IgD-negative memory B cell (primary cell): ENCODE measurements at regions not wholly inside any gene's neighbourhood (a gene's known extent, or its start where the extent isn't known, plus 50 kb on each side); places are given as distances from the start of the nearest gene placed in this dataset.
"Not testable (repeated sequence)": the region's sequence is repeated elsewhere in the genome, so short reads cannot be mapped to it uniquely, and the experiment has no call there.

ENCODE experiments used
- H3K27ac Mint-ChIP-seq, 3 donors: one replicate each; pipeline ENCODE4 v1.8.0; 2020 to 2022; ENCODE audit warnings: mild to moderate bottlenecking in 3 of 3, mixed read lengths in 3 of 3, moderate library complexity in 1 of 3
- H3K27me3 Mint-ChIP-seq: one replicate; pipeline ENCODE4 v1.8.0; 2021; ENCODE audit warnings: mixed read lengths
- H3K36me3 Mint-ChIP-seq: one replicate; pipeline ENCODE4 v1.8.0; 2020; ENCODE audit warnings: mild to moderate bottlenecking, mixed read lengths
- H3K4me1 Mint-ChIP-seq, 3 donors: one replicate each; pipeline ENCODE4 v1.8.0; 2020 to 2022; ENCODE audit warnings: mixed read lengths in 3 of 3, mild to moderate bottlenecking in 1 of 3
- H3K4me3 Mint-ChIP-seq, 4 donors: one replicate each; pipeline ENCODE4 v1.8.0; 2020 to 2022; ENCODE audit warnings: mild to moderate bottlenecking in 4 of 4, mixed read lengths in 4 of 4, moderate library complexity in 3 of 4
- H3K9me3 Mint-ChIP-seq, 3 donors: one replicate each; pipeline ENCODE4 v1.8.0; 2020 to 2021; ENCODE audit warnings: mixed read lengths in 3 of 3, mild to moderate bottlenecking in 1 of 3

- Mint-ChIP-seq H3K4me3 (no peak overlapping the region), H3K27me3 (no peaks in the 10 kb centered on the region), H3K4me1 (no peaks in the 10 kb centered on the region), H3K27ac (no peak overlapping the region), H3K36me3 (no peaks in the 10 kb centered on the region), H3K9me3 (peaks cover 2 to 10% (median 5%) of the 10 kb centered on the region in 3 donors)
These were observed 680.4 kb upstream of the POM121L12 start for GRCh38 chr7:52355053-52355452.

- Mint-ChIP-seq H3K27ac (no peak overlapping the region), H3K4me1 (no peaks in the 10 kb centered on the region), H3K9me3 (peaks cover 2 to 10% (median 5%) of the 10 kb centered on the region in 3 donors), H3K4me3 (no peak overlapping the region), H3K27me3 (no peaks in the 10 kb centered on the region), H3K36me3 (no peaks in the 10 kb centered on the region)
These were observed 683.1 kb upstream of the POM121L12 start for GRCh38 chr7:52352013-52352981.

GRCh38 chr7:52344015-52344414 is 691.4 kb upstream of the POM121L12 start:
- H3K9me3 Mint-ChIP-seq = peaks cover 3 to 15% (median 9%) of the 10 kb centered on the region in 3 donors
- H3K4me3 Mint-ChIP-seq = no peak overlapping the region
- H3K27ac Mint-ChIP-seq = no peak overlapping the region
- H3K36me3 Mint-ChIP-seq = no peaks in the 10 kb centered on the region
- no peaks in the 10 kb centered on the region for H3K27me3 Mint-ChIP-seq
- H3K4me1 Mint-ChIP-seq = no peaks in the 10 kb centered on the region

GRCh38 chr7:52340067-52340466 is 695.4 kb upstream of the POM121L12 start:
- no peak overlapping the region for H3K27ac Mint-ChIP-seq

GRCh38 chr7:52328328-52328727 is 707.1 kb upstream of the POM121L12 start:
- not testable (repeated sequence) for H3K4me3 Mint-ChIP-seq, H3K27me3 Mint-ChIP-seq, H3K27ac Mint-ChIP-seq, H3K4me1 Mint-ChIP-seq, H3K9me3 Mint-ChIP-seq, H3K36me3 Mint-ChIP-seq

More at GRCh38 chr7:52340067-52340466, 695.4 kb upstream of the POM121L12 start:
- Mint-ChIP-seq H3K4me3 (no peak overlapping the region), H3K4me1 (no peaks in the 10 kb centered on the region), H3K27me3 (no peaks in the 10 kb centered on the region), H3K36me3 (no peaks in the 10 kb centered on the region), H3K9me3 (peaks cover 3 to 11% (median 7%) of the 10 kb centered on the region in 3 donors)

GRCh38 chr7:52325237-52325636 is 710.2 kb upstream of the POM121L12 start:
- Mint-ChIP-seq H3K4me3 (no peak overlapping the region), H3K4me1 (no peaks in the 10 kb centered on the region), H3K36me3 (no peaks in the 10 kb centered on the region), H3K27ac (no peak overlapping the region), H3K9me3 (peaks cover 5 to 6% (median 5%) of the 10 kb centered on the region in 3 donors), H3K27me3 (no peaks in the 10 kb centered on the region)

GRCh38 chr7:52323202-52323746 is 712.2 kb upstream of the POM121L12 start:
- Mint-ChIP-seq H3K27me3 (no peaks in the 10 kb centered on the region), H3K9me3 (peaks cover 0 to 6% (median 2%) of the 10 kb centered on the region in 3 donors), H3K4me1 (peaks cover 0 to 2% (median 0%) of the 10 kb centered on the region in 3 donors), H3K27ac (no peak overlapping the region), H3K4me3 (no peak overlapping the region), H3K36me3 (no peaks in the 10 kb centered on the region)

GRCh38 chr7:52320610-52321009 is 714.8 kb upstream of the POM121L12 start:
- Mint-ChIP-seq H3K4me1 (peaks cover 0 to 2% (median 0%) of the 10 kb centered on the region in 3 donors), H3K36me3 (no peaks in the 10 kb centered on the region), H3K27ac (no peak overlapping the region), H3K9me3 (peaks cover 2 to 8% (median 8%) of the 10 kb centered on the region in 3 donors), H3K4me3 (no peak overlapping the region), H3K27me3 (no peaks in the 10 kb centered on the region)

- Mint-ChIP-seq H3K4me1 (peaks cover 0 to 2% (median 0%) of the 10 kb centered on the region in 3 donors), H3K27ac (no peak overlapping the region), H3K36me3 (no peaks in the 10 kb centered on the region), H3K9me3 (peaks cover 2 to 8% (median 8%) of the 10 kb centered on the region in 3 donors), H3K4me3 (no peak overlapping the region), H3K27me3 (no peaks in the 10 kb centered on the region)
These were observed 717.5 kb upstream of the POM121L12 start for GRCh38 chr7:52317921-52318320.

- no peak overlapping the region for H3K4me3 Mint-ChIP-seq
- H3K4me1 Mint-ChIP-seq = no peaks in the 10 kb centered on the region
- no peaks in the 10 kb centered on the region for H3K36me3 Mint-ChIP-seq
- peaks cover 2 to 5% (median 2%) of the 10 kb centered on the region in 3 donors for H3K9me3 Mint-ChIP-seq
- peak overlapping the region in 1 of 3 donors; percentile 28 for H3K27ac Mint-ChIP-seq
- no peaks in the 10 kb centered on the region for H3K27me3 Mint-ChIP-seq
These were observed 723.5 kb upstream of the POM121L12 start for GRCh38 chr7:52311886-52312285.

GRCh38 chr7:52309631-52310030 is 725.8 kb upstream of the POM121L12 start:
- Mint-ChIP-seq H3K36me3 (no peaks in the 10 kb centered on the region), H3K27ac (no peak overlapping the region), H3K9me3 (peaks cover 0 to 2% (median 0%) of the 10 kb centered on the region in 3 donors), H3K4me3 (no peak overlapping the region), H3K4me1 (no peaks in the 10 kb centered on the region), H3K27me3 (no peaks in the 10 kb centered on the region)

GRCh38 chr7:52302765-52303520 is 732.5 kb upstream of the POM121L12 start:
- H3K36me3 Mint-ChIP-seq = no peaks in the 10 kb centered on the region
- H3K4me3 Mint-ChIP-seq = no peak overlapping the region
- no peak overlapping the region for H3K27ac Mint-ChIP-seq
- no peaks in the 10 kb centered on the region for H3K27me3 Mint-ChIP-seq
- peaks cover 2 to 6% (median 4%) of the 10 kb centered on the region in 3 donors for H3K9me3 Mint-ChIP-seq
- H3K4me1 Mint-ChIP-seq = peaks cover 0 to 2% (median 0%) of the 10 kb centered on the region in 3 donors

- Mint-ChIP-seq H3K4me3 (no peak overlapping the region), H3K9me3 (peaks cover 2 to 10% (median 2%) of the 10 kb centered on the region in 3 donors), H3K27me3 (no peaks in the 10 kb centered on the region), H3K27ac (no peak overlapping the region), H3K36me3 (no peaks in the 10 kb centered on the region), H3K4me1 (peaks cover 0 to 2% (median 0%) of the 10 kb centered on the region in 3 donors)
These were observed 738.3 kb upstream of the POM121L12 start for GRCh38 chr7:52297128-52297527.

GRCh38 chr7:52294942-52295341 is 740.5 kb upstream of the POM121L12 start:
- no peaks in the 10 kb centered on the region for H3K36me3 Mint-ChIP-seq
- H3K27ac Mint-ChIP-seq = no peak overlapping the region
- peaks cover 0 to 4% (median 2%) of the 10 kb centered on the region in 3 donors for H3K9me3 Mint-ChIP-seq
- H3K4me3 Mint-ChIP-seq = no peak overlapping the region
- peaks cover 0 to 2% (median 0%) of the 10 kb centered on the region in 3 donors for H3K4me1 Mint-ChIP-seq
- H3K27me3 Mint-ChIP-seq = no peaks in the 10 kb centered on the region

- Mint-ChIP-seq H3K27ac (no peak overlapping the region), H3K9me3 (peaks cover 2 to 5% (median 2%) of the 10 kb centered on the region in 3 donors), H3K27me3 (no peaks in the 10 kb centered on the region), H3K36me3 (no peaks in the 10 kb centered on the region), H3K4me1 (no peaks in the 10 kb centered on the region), H3K4me3 (no peak overlapping the region)
These were observed 746.2 kb upstream of the POM121L12 start for GRCh38 chr7:52289247-52289646.
